Stimulated activated naive CD8-positive, alpha-beta T cell treated with anti-CD3 and anti-CD28 coated beads, Interleukin-15, Interleukin-2, amounts not matched to agents 100 U/mL and 50 U/mL, for 24 hours (primary cell): ENCODE measurements at regions not wholly inside any gene's neighbourhood (a gene's known extent, or its start where the extent isn't known, plus 50 kb on each side); places are given as distances from the start of the nearest gene placed in this dataset.

Source experiments
- ATAC-seq: fragments of 150-1000 bp; cut with Tn5 transposase; one replicate; pipeline ENCODE4 v1.10.0; 2021
- DNase-seq: peaks from one replicate; pipeline ENCODE4 v3.0.0; 2021

GRCh38 chr6:101212640-101213039 is 180.9 kb upstream of the GRIK2 start:
- no peak for ATAC-seq
- no peak for DNase-seq

- DNase-seq: no peak
- no peak for ATAC-seq
These were observed 171.5 kb upstream of the GRIK2 start for GRCh38 chr6:101222007-101222406.

GRCh38 chr6:101224751-101225150 is 168.8 kb upstream of the GRIK2 start:
- no peak for ATAC-seq
- DNase-seq: no peak

- ATAC-seq: no peak
These were observed 166.8 kb upstream of the GRIK2 start for GRCh38 chr6:101226677-101227135.

GRCh38 chr6:101230866-101231265 is 162.6 kb upstream of the GRIK2 start:
- ATAC-seq: no peak
- no peak for DNase-seq

More at GRCh38 chr6:101226677-101227135, 166.8 kb upstream of the GRIK2 start:
- DNase-seq: peak; percentile 6

- ATAC-seq (no peak), DNase-seq (no peak)
These were observed 161.8 kb upstream of the GRIK2 start for GRCh38 chr6:101231606-101232235.

- no peak for DNase-seq
- no peak for ATAC-seq
These were observed 160.5 kb upstream of the GRIK2 start for GRCh38 chr6:101232961-101233360.

- no peak for ATAC-seq
- no peak for DNase-seq
These were observed 156.8 kb upstream of the GRIK2 start for GRCh38 chr6:101236709-101237108.

- no peak for DNase-seq
- ATAC-seq: no peak
These were observed 152.1 kb upstream of the GRIK2 start for GRCh38 chr6:101241442-101241841.

- DNase-seq: no peak
- no peak for ATAC-seq
These were observed 144.0 kb upstream of the GRIK2 start for GRCh38 chr6:101249470-101249869.

GRCh38 chr6:101257163-101257562 is 136.3 kb upstream of the GRIK2 start:
- no peak for DNase-seq
- ATAC-seq: no peak

GRCh38 chr6:101259505-101259904 is 134.0 kb upstream of the GRIK2 start:
- DNase-seq (no peak), ATAC-seq (no peak)

GRCh38 chr6:101263596-101263995 is 129.9 kb upstream of the GRIK2 start:
- ATAC-seq (no peak), DNase-seq (no peak)

GRCh38 chr6:101266063-101266462 is 127.4 kb upstream of the GRIK2 start:
- DNase-seq (no peak), ATAC-seq (no peak)

GRCh38 chr6:101268541-101268940 is 125.0 kb upstream of the GRIK2 start:
- DNase-seq (no peak), ATAC-seq (no peak)

- DNase-seq (no peak), ATAC-seq (no peak)
These were observed 118.3 kb upstream of the GRIK2 start for GRCh38 chr6:101275251-101275650.

GRCh38 chr6:101276066-101276465 is 117.4 kb upstream of the GRIK2 start:
- DNase-seq (no peak), ATAC-seq (no peak)

GRCh38 chr6:101279410-101279809 is 114.1 kb upstream of the GRIK2 start:
- no peak for ATAC-seq
- DNase-seq: no peak

GRCh38 chr6:101281266-101281665 is 112.2 kb upstream of the GRIK2 start:
- ATAC-seq (no peak), DNase-seq (no peak)

GRCh38 chr6:101284131-101284530 is 109.4 kb upstream of the GRIK2 start:
- DNase-seq: no peak
- ATAC-seq: no peak

GRCh38 chr6:101286146-101286545 is 107.4 kb upstream of the GRIK2 start:
- DNase-seq: no peak
- ATAC-seq: no peak

GRCh38 chr6:101290346-101290745 is 103.2 kb upstream of the GRIK2 start:
- DNase-seq (no peak), ATAC-seq (no peak)

GRCh38 chr6:101294051-101294638 is 99.4 kb upstream of the GRIK2 start:
- no peak for DNase-seq

GRCh38 chr6:101294676-101295075 is 98.8 kb upstream of the GRIK2 start:
- DNase-seq (no peak), ATAC-seq (no peak)

More at GRCh38 chr6:101294051-101294638, 99.4 kb upstream of the GRIK2 start:
- no peak for ATAC-seq
